ENCODE measurements at regions not wholly inside any gene's neighbourhood (a gene's known extent, or its start where the extent isn't known, plus 50 kb on each side); places are given as distances from the start of the nearest gene placed in this dataset.

DNA sequence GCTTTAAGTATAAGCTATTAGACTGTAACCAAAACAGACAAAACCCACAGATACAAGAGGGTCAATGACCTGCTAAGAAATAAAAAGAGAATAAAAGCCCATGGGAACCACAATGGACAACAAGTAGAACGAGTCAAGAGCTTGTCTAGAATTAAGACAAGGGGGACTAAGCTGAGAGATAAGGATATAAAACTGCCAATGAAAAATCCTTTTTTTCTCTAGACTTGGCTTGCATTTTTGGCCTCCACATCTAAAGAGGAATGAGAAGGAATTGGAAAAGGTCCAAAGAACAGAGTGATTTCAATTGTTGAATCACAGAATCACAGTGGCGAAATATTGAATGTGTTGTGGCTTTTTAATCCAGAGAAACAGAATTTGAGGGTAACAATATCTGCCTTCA lies 135.7 kb downstream of the QDPR start:
- H3K9ac ChIP-seq (ENCODE audit: low read depth, low read length, poor library complexity) = no peak overlapping the region

GRCh38 chr4:17373666-17374065 lies 138.2 kb downstream of the QDPR start:
- Histone ChIP-seq H3K18ac (ENCODE audit: low read length) (no peak overlapping the region), H3K4me3 (ENCODE audit: low read length in 2 of 2) (no peak overlapping the region), H3K79me1 (ENCODE audit: low read depth, low read length) (no peaks in the 10 kb centered on the region), H3K23ac (ENCODE audit: low read depth, low read length, poor library complexity) (no peak overlapping the region), H3K4ac (ENCODE audit: low read length) (no peak overlapping the region), H2BK12ac (ENCODE audit: low read length) (no peak overlapping the region), H2BK120ac (ENCODE audit: low read depth, low read length) (no peak overlapping the region), H2BK5ac (ENCODE audit: low read length) (no peak overlapping the region), H2AFZ (ENCODE audit: low read length) (no peak overlapping the region), H4K8ac (ENCODE audit: low read depth, low read length) (no peak overlapping the region), H3K9ac (ENCODE audit: low read depth, low read length, poor library complexity) (no peak overlapping the region), H2BK15ac (ENCODE audit: low read length) (no peak overlapping the region), H3K14ac (ENCODE audit: low read length) (no peak overlapping the region), H3K4me2 (ENCODE audit: insufficient read depth, low read length, poor library complexity, severe bottlenecking) (no peak overlapping the region), H2AK5ac (ENCODE audit: low read depth, low read length) (no peak overlapping the region), H3K36me3 (replicated peaks in 1 of 2; ENCODE audit: control insufficient read depth in 2 of 2, insufficient read depth in 2 of 2, low read length in 2 of 2) (no peaks in the 10 kb centered on the region), H3K27me3 (ENCODE audit: control insufficient read depth in 3 of 3, insufficient read depth in 3 of 3, low read depth in 1 of 3, low read length in 3 of 3) (peaks cover 0 to 5% (median 0%) of the 10 kb centered on the region in 3 experiments), H4K91ac (ENCODE audit: low read depth, low read length, poor library complexity) (no peak overlapping the region), H3K4me1 (ENCODE audit: control insufficient read depth in 2 of 2, insufficient read depth in 1 of 2, low read depth in 1 of 2, low read length in 2 of 2) (no peaks in the 10 kb centered on the region), H3K9me3 (replicated peaks in 1 of 2; ENCODE audit: control insufficient read depth in 2 of 2, insufficient read depth in 1 of 2, low read depth in 1 of 2, low read length in 2 of 2) (no peaks in the 10 kb centered on the region), H3K27ac (replicated peaks; ENCODE audit: low read length) (no peak overlapping the region)
- no CpG with 5 or more reads among the region's 2 CpGs for WGBS, 2 donors (ENCODE audit: extremely low coverage in 2 of 2, insufficient read length in 2 of 2, insufficient replicate concordance in 1 of 2)
- no peak for DNase-seq (ENCODE audit: low spot score)

More for the DNA sequence above, 135.7 kb downstream of the QDPR start:
- no peak overlapping the region for H4K8ac ChIP-seq (ENCODE audit: low read depth, low read length)
- no peak overlapping the region for H2BK12ac ChIP-seq (ENCODE audit: low read length)
- no peak overlapping the region for H3K4ac ChIP-seq (ENCODE audit: low read length)
- H3K23ac ChIP-seq (ENCODE audit: low read depth, low read length, poor library complexity) = no peak overlapping the region
- H3K4me1 ChIP-seq (ENCODE audit: control insufficient read depth in 2 of 2, insufficient read depth in 1 of 2, low read depth in 1 of 2, low read length in 2 of 2) = no peaks in the 10 kb centered on the region
- H2BK120ac ChIP-seq (ENCODE audit: low read depth, low read length) = no peak overlapping the region
- H3K4me2 ChIP-seq (ENCODE audit: insufficient read depth, low read length, poor library complexity, severe bottlenecking) = no peak overlapping the region
- no peaks in the 10 kb centered on the region for H3K79me1 ChIP-seq (ENCODE audit: low read depth, low read length)
- H2AFZ ChIP-seq (ENCODE audit: low read length) = no peak overlapping the region
- H2AK5ac ChIP-seq (ENCODE audit: low read depth, low read length) = no peak overlapping the region
- H2BK15ac ChIP-seq (ENCODE audit: low read length) = no peak overlapping the region
- no peaks in the 10 kb centered on the region for H3K9me3 ChIP-seq (replicated peaks in 1 of 2; ENCODE audit: control insufficient read depth in 2 of 2, insufficient read depth in 1 of 2, low read depth in 1 of 2, low read length in 2 of 2)
- peaks cover 0 to 5% (median 0%) of the 10 kb centered on the region in 3 experiments for H3K27me3 ChIP-seq (ENCODE audit: control insufficient read depth in 3 of 3, insufficient read depth in 3 of 3, low read depth in 1 of 3, low read length in 3 of 3)
- no peak overlapping the region for H3K4me3 ChIP-seq (ENCODE audit: low read length in 2 of 2)
- H3K27ac ChIP-seq (replicated peaks; ENCODE audit: low read length) = no peak overlapping the region
- H3K14ac ChIP-seq (ENCODE audit: low read length) = no peak overlapping the region
- H4K91ac ChIP-seq (ENCODE audit: low read depth, low read length, poor library complexity) = no peak overlapping the region
- WGBS, 2 donors (ENCODE audit: extremely low coverage in 2 of 2, insufficient read length in 2 of 2, insufficient replicate concordance in 1 of 2) = no CpG with 5 or more reads among the region's 2 CpGs
- no peaks in the 10 kb centered on the region for H3K36me3 ChIP-seq (replicated peaks in 1 of 2; ENCODE audit: control insufficient read depth in 2 of 2, insufficient read depth in 2 of 2, low read length in 2 of 2)
- no peak for DNase-seq (ENCODE audit: low spot score)
- H2BK5ac ChIP-seq (ENCODE audit: low read length) = no peak overlapping the region
- no peak overlapping the region for H3K18ac ChIP-seq (ENCODE audit: low read length)

DNA sequence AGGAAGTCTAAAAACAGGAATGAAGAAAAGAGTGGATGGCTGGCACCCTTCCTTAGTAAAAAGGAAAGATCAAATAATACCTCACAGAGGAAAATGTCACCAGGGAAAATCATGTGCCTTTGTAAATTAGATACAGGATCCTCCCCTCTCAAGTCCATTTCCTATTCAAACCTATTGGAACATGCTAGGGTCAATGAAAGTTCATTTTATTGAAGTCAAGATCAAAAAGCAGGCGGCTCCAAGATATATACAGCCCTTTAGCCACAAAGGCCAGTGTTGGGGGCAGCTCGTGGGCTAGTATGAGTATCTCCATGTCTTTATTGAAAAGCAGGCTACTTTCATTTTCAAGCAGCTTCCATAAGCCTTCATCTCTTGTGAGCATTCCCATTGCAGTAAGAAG lies 141.1 kb downstream of the QDPR start:
- Histone ChIP-seq H3K9me3 (replicated peaks in 1 of 2; ENCODE audit: control insufficient read depth in 2 of 2, insufficient read depth in 1 of 2, low read depth in 1 of 2, low read length in 2 of 2) (no peaks in the 10 kb centered on the region), H3K18ac (ENCODE audit: low read length) (no peak overlapping the region), H3K23ac (ENCODE audit: low read depth, low read length, poor library complexity) (no peak overlapping the region), H2BK15ac (ENCODE audit: low read length) (no peak overlapping the region), H3K4me2 (ENCODE audit: insufficient read depth, low read length, poor library complexity, severe bottlenecking) (no peak overlapping the region), H2BK12ac (ENCODE audit: low read length) (no peak overlapping the region), H2AK5ac (ENCODE audit: low read depth, low read length) (no peak overlapping the region), H3K79me1 (ENCODE audit: low read depth, low read length) (no peaks in the 10 kb centered on the region), H3K4ac (ENCODE audit: low read length) (no peak overlapping the region), H3K27me3 (ENCODE audit: control insufficient read depth in 3 of 3, insufficient read depth in 3 of 3, low read depth in 1 of 3, low read length in 3 of 3) (no peaks in the 10 kb centered on the region), H2BK5ac (ENCODE audit: low read length) (no peak overlapping the region), H3K36me3 (replicated peaks in 1 of 2; ENCODE audit: control insufficient read depth in 2 of 2, insufficient read depth in 2 of 2, low read length in 2 of 2) (no peaks in the 10 kb centered on the region), H3K4me1 (ENCODE audit: control insufficient read depth in 2 of 2, insufficient read depth in 1 of 2, low read depth in 1 of 2, low read length in 2 of 2) (no peaks in the 10 kb centered on the region), H3K4me3 (ENCODE audit: low read length in 2 of 2) (no peak overlapping the region), H3K27ac (replicated peaks; ENCODE audit: low read length) (no peak overlapping the region), H3K9ac (ENCODE audit: low read depth, low read length, poor library complexity) (no peak overlapping the region), H4K8ac (ENCODE audit: low read depth, low read length) (no peak overlapping the region), H4K91ac (ENCODE audit: low read depth, low read length, poor library complexity) (no peak overlapping the region), H2BK120ac (ENCODE audit: low read depth, low read length) (no peak overlapping the region), H3K14ac (ENCODE audit: low read length) (no peak overlapping the region), H2AFZ (ENCODE audit: low read length) (peak overlapping the region; percentile 41)
- no CpG with 5 or more reads among the region's 2 CpGs for WGBS, 2 donors (ENCODE audit: extremely low coverage in 2 of 2, insufficient read length in 2 of 2, insufficient replicate concordance in 1 of 2)
- no peak for DNase-seq (ENCODE audit: low spot score)

GRCh38 chr4:17368408-17368807 lies 143.5 kb downstream of the QDPR start:
- Histone ChIP-seq H2BK5ac (ENCODE audit: low read length) (no peak overlapping the region), H3K79me1 (ENCODE audit: low read depth, low read length) (no peaks in the 10 kb centered on the region), H3K9me3 (replicated peaks in 1 of 2; ENCODE audit: control insufficient read depth in 2 of 2, insufficient read depth in 1 of 2, low read depth in 1 of 2, low read length in 2 of 2) (no peaks in the 10 kb centered on the region), H3K27me3 (ENCODE audit: control insufficient read depth in 3 of 3, insufficient read depth in 3 of 3, low read depth in 1 of 3, low read length in 3 of 3) (no peaks in the 10 kb centered on the region), H3K4me2 (ENCODE audit: insufficient read depth, low read length, poor library complexity, severe bottlenecking) (no peak overlapping the region), H4K91ac (ENCODE audit: low read depth, low read length, poor library complexity) (no peak overlapping the region), H2AFZ (ENCODE audit: low read length) (no peak overlapping the region), H3K14ac (ENCODE audit: low read length) (no peak overlapping the region), H2BK120ac (ENCODE audit: low read depth, low read length) (no peak overlapping the region), H3K18ac (ENCODE audit: low read length) (no peak overlapping the region), H2BK15ac (ENCODE audit: low read length) (no peak overlapping the region), H2BK12ac (ENCODE audit: low read length) (no peak overlapping the region), H3K23ac (ENCODE audit: low read depth, low read length, poor library complexity) (no peak overlapping the region), H3K9ac (ENCODE audit: low read depth, low read length, poor library complexity) (no peak overlapping the region), H2AK5ac (ENCODE audit: low read depth, low read length) (no peak overlapping the region), H3K4ac (ENCODE audit: low read length) (no peak overlapping the region), H3K4me3 (ENCODE audit: low read length in 2 of 2) (no peak overlapping the region), H3K4me1 (ENCODE audit: control insufficient read depth in 2 of 2, insufficient read depth in 1 of 2, low read depth in 1 of 2, low read length in 2 of 2) (no peaks in the 10 kb centered on the region), H3K27ac (replicated peaks; ENCODE audit: low read length) (no peak overlapping the region), H4K8ac (ENCODE audit: low read depth, low read length) (no peak overlapping the region), H3K36me3 (replicated peaks in 1 of 2; ENCODE audit: control insufficient read depth in 2 of 2, insufficient read depth in 2 of 2, low read length in 2 of 2) (no peaks in the 10 kb centered on the region)
- DNase-seq (ENCODE audit: low spot score) = no peak

All from neuronal stem cell (in vitro differentiated cells).